Transverse colon (tissue), 4 donors: ENCODE measurements at regions not wholly inside any gene's neighbourhood (a gene's known extent, or its start where the extent isn't known, plus 50 kb on each side); places are given as distances from the start of the nearest gene placed in this dataset.

Source experiments
- DNase-seq: peaks from one replicate; pipeline ENCODE4 v3.0.0-alpha.2; 2019
- H3K27ac ChIP-seq, 4 donors: fragments of 200-600 bp; sonication (generic); 2 replicates each; pipeline ENCODE4 v1.5.1; 2016 to 2018; ENCODE audit warnings: inconsistent platforms in 4 of 4
- H3K27me3 ChIP-seq: fragments of 200-600 bp; sonication (generic); 2 replicates; pipeline ENCODE4 v1.5.1; 2017; ENCODE audit warnings: inconsistent platforms
- H3K36me3 ChIP-seq, 4 donors: fragments of 200-600 bp; sonication (generic); 2 replicates each; pipeline ENCODE4 v1.5.1; 2017 to 2019; ENCODE audit warnings: inconsistent platforms in 4 of 4
- H3K4me1 ChIP-seq, 4 donors: fragments of 200-600 bp; sonication (generic); 2 replicates each; pipeline ENCODE4 v1.5.1; 2017 to 2020; ENCODE audit warnings: inconsistent platforms in 4 of 4
- H3K4me3 ChIP-seq, 4 donors: fragments of 200-600 bp; sonication (generic); 1 replicate in 1 of 4; 2 replicates in 3 of 4; pipeline versions ENCODE4 v1.5.1 to v1.6.1; 2017 to 2019; ENCODE audit warnings: inconsistent platforms in 4 of 4
- H3K9me3 ChIP-seq, 2 donors: fragments of 200-600 bp; sonication (generic); 2 replicates each; pipeline ENCODE4 v1.5.1; 2017 to 2019; ENCODE audit warnings: inconsistent platforms in 2 of 2
- CTCF ChIP-seq, 5 experiments: fragments of 200-600 bp in 3 of 5; fragments of 450-650 bp in 2 of 5; sonication (generic) in 3 of 5; IDR thresholded peaks; 1 replicate in 2 of 5; 2 replicates in 3 of 5; pipeline ENCODE4 v1.5.1; 2016 to 2017; ENCODE audit warnings: antibody characterized with exemption in 5 of 5, inconsistent platforms in 3 of 5, mild to moderate bottlenecking in 2 of 5, moderate library complexity in 1 of 5
- EP300 ChIP-seq: sonication (generic); formaldehyde crosslinking; IDR thresholded peaks from one replicate; pipeline ENCODE4 v1.6.1; 2017; ENCODE audit warnings: antibody characterized with exemption, low read depth
- POLR2A ChIP-seq: fragments of 450-650 bp; IDR thresholded peaks from one replicate; pipeline ENCODE4 v1.6.1; 2016; ENCODE audit warnings: antibody characterized with exemption, mild to moderate bottlenecking, moderate library complexity
- POLR2AphosphoS5 ChIP-seq, 3 donors: sonication (generic); formaldehyde crosslinking; IDR thresholded peaks; one replicate each; pipeline ENCODE4 v1.6.1; 2016; ENCODE audit warnings: antibody characterized with exemption in 3 of 3
- WGBS, 2 donors: methylation state at CpG; one replicate each; pipeline ENCODE4 v1.1.5; 2018; ENCODE audit warnings: low coverage in 1 of 2; 5-methylcytosine and 5-hydroxymethylcytosine counted together
- in situ Hi-C, 4 donors: fragments of 200-750 bp; cut with MboI; loops; one replicate each; pipeline versions ENCODE4 v1.15.0 to v1.15.1; 2017; ENCODE audit warnings: low sequenced_read_pairs in 3 of 4, low pct_ligation_motif_present in 1 of 4, low pct_unique_long_range_greater_than_20kb in 1 of 4
- intact Hi-C: fragments of 100-400 bp; cut with DNase I; formaldehyde crosslinking; loops from one replicate; pipeline ENCODE4 v1.15.1; 2023; ENCODE audit warnings: low total_unique reads

- intact Hi-C loops = no loop called here
- no peaks in the 10 kb centered on the region for H3K27me3 ChIP-seq
- peaks cover 0 to 17% (median 4%) of the 10 kb centered on the region in 4 donors for H3K4me1 ChIP-seq
- no peak overlapping the region for H3K4me3 ChIP-seq
- TF ChIP-seq POLR2AphosphoS5 (IDR thresholded peaks at IDR 0.05) (no peak), EP300 (no peak), POLR2A (no peak), CTCF (IDR thresholded peaks at IDR 0.05) (no peak)
- H3K27ac ChIP-seq = no peak overlapping the region
- no peaks in the 10 kb centered on the region for H3K9me3 ChIP-seq
- 94 to 100% methylated on average over 7 of the region's 7 CpGs for WGBS, 2 donors
- no peaks in the 10 kb centered on the region for H3K36me3 ChIP-seq
- in situ Hi-C loops = loop anchor here in 1 of 4 donors (25.0 kb wide), 1 partner anchor 871 kb away; no protein-coding TSS in a partner anchor
- no peak for DNase-seq
These were observed 230.0 kb upstream of the B3GALT2 start for GRCh38 chr1:193416226-193417024.

- H3K27ac ChIP-seq = no peak overlapping the region
- no peak overlapping the region for H3K4me3 ChIP-seq
- H3K4me1 ChIP-seq = peaks cover 0 to 17% (median 4%) of the 10 kb centered on the region in 4 donors
- H3K9me3 ChIP-seq = no peaks in the 10 kb centered on the region
- TF ChIP-seq EP300 = no peak
- no peak for TF ChIP-seq POLR2A
- no peak for TF ChIP-seq CTCF (IDR thresholded peaks at IDR 0.05)
- TF ChIP-seq POLR2AphosphoS5 (IDR thresholded peaks at IDR 0.05) = no peak
- in situ Hi-C loops = loop anchor here in 1 of 4 donors (25.0 kb wide), 1 partner anchor 872 kb away; no protein-coding TSS in a partner anchor
- WGBS, 2 donors = 61 to 68% methylated on average over 3 of the region's 3 CpGs
- H3K36me3 ChIP-seq = no peaks in the 10 kb centered on the region
- intact Hi-C loops = no loop called here
- no peaks in the 10 kb centered on the region for H3K27me3 ChIP-seq
- DNase-seq = no peak
These were observed 228.8 kb upstream of the B3GALT2 start for GRCh38 chr1:193415256-193415655.

- Histone ChIP-seq H3K27me3 (no peaks in the 10 kb centered on the region), H3K36me3 (no peaks in the 10 kb centered on the region), H3K9me3 (no peaks in the 10 kb centered on the region), H3K4me1 (peaks cover 0 to 22% (median 2%) of the 10 kb centered on the region in 4 donors), H3K27ac (no peak overlapping the region), H3K4me3 (no peak overlapping the region)
- TF ChIP-seq POLR2AphosphoS5 (IDR thresholded peaks at IDR 0.05) (no peak), CTCF (IDR thresholded peaks at IDR 0.05) (no peak), EP300 (no peak), POLR2A (no peak)
- intact Hi-C loops (no loop called here), in situ Hi-C loops (loop anchor here in 1 of 4 donors (25.0 kb wide), 1 partner anchor 874 kb away; no protein-coding TSS in a partner anchor)
- DNase-seq = no peak
- 97% methylated on average over 3 of the region's 3 CpGs for WGBS, 2 donors
These were observed 227.0 kb upstream of the B3GALT2 start for GRCh38 chr1:193413376-193413775.

- H3K27ac ChIP-seq = no peak overlapping the region
- DNase-seq = no peak
- no peak overlapping the region for H3K4me3 ChIP-seq
- H3K36me3 ChIP-seq = no peaks in the 10 kb centered on the region
- H3K9me3 ChIP-seq = no peaks in the 10 kb centered on the region
- no peaks in the 10 kb centered on the region for H3K27me3 ChIP-seq
- in situ Hi-C loops = loop anchor here in 1 of 4 donors (25.0 kb wide), 1 partner anchor 875 kb away; no protein-coding TSS in a partner anchor
- WGBS, 2 donors = 93 to 100% methylated on average over 1 of the region's 1 CpG
- intact Hi-C loops = no loop called here
- H3K4me1 ChIP-seq = peaks cover 0 to 16% (median 0%) of the 10 kb centered on the region in 4 donors
- TF ChIP-seq POLR2A (no peak), CTCF (IDR thresholded peaks at IDR 0.05) (no peak), POLR2AphosphoS5 (IDR thresholded peaks at IDR 0.05) (no peak), EP300 (no peak)
These were observed 226.3 kb upstream of the B3GALT2 start for GRCh38 chr1:193412748-193413147.
